Stimulated activated CD8-positive, alpha-beta memory T cell treated with anti-CD3 and anti-CD28 coated beads, Interleukin-7, amount 100 ng/mL, for 24 hours (primary cell): ENCODE measurements at regions not wholly inside any gene's neighbourhood (a gene's known extent, or its start where the extent isn't known, plus 50 kb on each side); places are given as distances from the start of the nearest gene placed in this dataset.
"Not testable (repeated sequence)": the region's sequence is repeated elsewhere in the genome, so short reads cannot be mapped to it uniquely, and the experiment has no call there.

ENCODE experiments used
- DNase-seq: peaks from one replicate; pipeline ENCODE4 v3.0.0-alpha.2; 2020; ENCODE audit warnings: low read depth

DNA sequence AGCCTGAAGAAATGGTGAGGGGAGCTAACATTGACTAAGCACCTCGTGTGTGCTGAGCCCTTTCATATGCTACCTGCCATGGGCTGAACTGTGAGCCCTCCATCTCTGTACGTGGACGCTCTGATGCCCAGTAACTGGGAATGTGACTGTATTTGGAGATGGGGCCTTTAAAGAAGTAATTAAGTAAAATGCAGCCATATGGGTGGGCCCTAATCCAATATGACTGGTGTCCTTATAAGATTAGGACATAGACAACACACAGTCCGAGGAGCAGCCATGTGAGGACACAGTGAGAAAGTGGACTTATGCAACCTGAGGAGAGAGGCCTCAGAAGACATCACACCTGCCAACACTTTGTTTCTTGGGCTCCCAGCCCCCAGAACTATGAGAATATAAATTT, 92.7 kb upstream of the ATP1B1 start:
- no peak for DNase-seq

DNA sequence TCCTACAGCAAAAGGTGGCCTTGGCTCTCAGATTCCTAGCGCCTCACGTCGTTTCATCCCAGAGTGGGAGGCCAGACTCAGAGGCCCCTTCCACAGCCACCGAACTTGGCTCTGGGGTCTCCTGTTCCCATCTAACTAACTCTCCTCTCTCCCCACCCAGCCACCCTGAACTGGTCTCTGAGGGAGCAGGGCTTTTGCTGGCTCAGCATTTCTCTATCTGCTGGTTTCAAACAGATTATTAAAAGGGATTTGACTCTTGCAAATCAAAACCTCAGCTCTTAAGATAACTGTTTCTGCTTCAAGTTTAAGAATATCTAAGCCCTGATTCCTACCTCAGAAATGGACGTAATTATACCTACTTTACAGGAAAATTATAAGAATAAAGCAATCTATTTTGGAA, 91.0 kb upstream of the ATP1B1 start:
- no peak for DNase-seq

DNA sequence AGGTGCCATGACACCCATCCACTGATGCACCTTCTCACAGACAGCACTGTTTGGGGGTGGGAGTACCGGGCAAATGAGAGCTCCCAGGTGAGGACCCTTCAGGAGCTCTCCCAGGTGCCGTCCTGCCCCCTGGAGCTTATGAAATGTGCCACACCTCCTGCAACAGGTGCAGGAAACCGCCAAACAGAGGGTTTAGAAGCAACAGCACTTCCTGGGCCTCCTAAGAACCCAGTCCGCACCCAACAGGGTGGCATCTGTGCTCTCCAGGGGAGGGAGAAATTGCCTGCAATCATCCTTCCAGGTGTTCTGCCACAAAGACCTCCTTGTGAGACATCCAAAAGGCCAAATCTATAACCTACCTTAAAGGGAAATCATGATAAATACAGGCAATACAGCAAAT, 87.7 kb upstream of the ATP1B1 start:
- no peak for DNase-seq

DNA sequence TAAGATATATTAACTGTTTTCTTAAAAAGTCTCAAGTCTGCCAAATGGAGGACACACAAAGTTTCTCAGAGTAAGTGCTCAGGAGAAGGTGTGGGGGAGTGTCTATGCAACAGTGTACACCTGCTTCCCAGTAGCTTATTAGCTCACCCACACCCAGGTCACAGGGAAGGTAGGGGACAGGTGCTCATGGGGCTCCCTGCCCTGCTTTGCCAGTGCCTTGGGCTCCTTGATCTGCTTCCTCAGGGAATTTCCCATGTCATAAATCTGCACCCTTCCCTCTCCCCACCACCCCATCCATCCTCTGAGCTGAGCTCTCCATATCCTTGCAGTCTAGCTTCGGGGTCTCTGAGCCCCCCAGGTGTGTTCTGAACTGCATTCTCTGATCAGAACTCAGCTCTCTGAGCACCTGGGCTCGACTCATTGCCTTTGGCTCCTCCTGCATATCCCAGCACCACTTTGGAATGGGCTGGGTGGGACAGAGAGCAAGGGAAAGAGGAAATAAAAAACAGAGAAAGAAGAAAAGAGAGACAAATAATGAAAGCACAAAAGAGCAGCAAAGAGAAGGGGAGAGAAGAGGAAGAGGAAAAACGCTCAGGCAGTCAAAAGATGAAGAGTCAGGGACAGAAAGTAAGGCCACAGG, 87.0 kb upstream of the ATP1B1 start:
- DNase-seq = no peak

DNA sequence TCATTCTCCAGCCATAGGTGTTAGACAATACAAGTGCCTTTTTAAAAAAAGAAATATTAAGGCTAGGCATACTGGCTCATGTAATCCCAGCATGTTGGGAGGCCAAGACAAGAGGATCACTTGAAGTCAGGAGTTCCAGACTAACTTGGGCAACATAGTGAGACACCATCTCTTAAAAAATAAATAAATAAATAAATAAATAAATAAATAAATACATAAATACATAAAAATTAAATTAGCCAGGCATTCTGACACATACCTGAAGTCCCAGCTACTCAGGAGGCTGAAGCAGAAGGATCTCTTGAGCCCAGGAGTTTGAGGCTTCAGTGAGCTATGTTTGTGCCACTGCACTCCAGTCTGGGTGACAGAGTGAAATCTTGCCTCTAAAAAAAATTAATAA, 85.8 kb upstream of the ATP1B1 start:
- DNase-seq = no peak

DNA sequence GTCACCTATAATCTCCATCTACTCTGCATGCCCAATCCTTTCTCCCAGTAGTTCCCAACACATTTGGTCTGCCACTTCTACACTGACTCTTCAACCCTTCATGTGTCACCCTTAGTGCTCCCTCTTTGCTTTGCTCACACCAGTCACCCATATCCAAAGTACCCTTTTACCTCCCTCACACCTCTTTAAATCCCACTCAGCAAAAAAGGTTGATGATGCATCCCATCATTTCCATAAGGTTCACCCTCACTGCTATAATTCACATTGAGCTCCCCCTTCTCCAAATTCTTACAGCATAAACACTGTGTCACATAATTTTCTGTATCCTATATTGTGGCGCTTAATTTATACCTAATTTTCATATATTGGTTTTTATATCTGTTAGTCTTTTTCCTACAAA, 83.8 kb upstream of the ATP1B1 start:
- no peak for DNase-seq

DNA sequence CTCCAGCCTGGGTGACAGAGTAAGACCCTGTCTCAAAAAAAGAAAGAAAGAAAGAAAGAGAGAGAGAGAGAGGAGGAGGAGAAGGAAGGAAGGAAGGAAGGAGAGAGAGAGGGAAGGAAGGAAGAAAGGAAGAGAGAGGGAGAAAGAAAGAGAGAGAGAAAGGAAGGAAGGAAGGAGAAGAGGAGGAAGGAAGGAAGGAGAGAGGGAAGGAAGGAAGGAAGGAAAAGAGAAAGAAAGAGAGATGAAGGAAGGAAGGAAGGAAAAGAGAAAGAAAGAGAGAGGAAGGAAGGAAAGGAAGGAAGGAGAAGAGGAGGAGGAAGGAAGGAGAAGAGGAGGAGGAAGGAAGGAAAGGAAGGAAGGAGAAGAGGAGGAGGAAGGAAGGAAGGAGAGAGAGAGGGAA, 82.2 kb upstream of the ATP1B1 start:
- DNase-seq = no peak

DNA sequence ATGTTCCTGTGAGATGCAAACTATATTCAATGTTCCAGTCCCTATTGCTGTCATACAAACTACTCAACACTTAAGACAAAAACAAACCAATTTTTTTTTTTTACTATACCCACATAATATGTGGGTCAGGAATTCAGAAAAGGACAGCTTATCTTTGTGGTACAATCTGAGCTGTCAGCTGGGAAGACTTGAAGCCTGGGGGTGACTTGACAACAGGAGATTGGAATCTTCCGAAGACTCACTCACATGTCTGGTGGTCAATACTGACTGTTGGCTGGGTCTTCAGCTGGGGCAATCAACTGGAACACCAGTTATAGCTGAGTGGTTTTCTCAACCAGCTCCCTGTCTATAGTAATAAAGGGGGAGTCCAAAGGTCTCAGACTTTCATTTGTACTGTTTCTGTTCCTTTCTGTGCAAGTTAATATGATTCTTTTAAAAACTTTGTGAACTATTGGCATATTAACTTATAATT, 81.7 kb upstream of the ATP1B1 start:
- DNase-seq = no peak

DNA sequence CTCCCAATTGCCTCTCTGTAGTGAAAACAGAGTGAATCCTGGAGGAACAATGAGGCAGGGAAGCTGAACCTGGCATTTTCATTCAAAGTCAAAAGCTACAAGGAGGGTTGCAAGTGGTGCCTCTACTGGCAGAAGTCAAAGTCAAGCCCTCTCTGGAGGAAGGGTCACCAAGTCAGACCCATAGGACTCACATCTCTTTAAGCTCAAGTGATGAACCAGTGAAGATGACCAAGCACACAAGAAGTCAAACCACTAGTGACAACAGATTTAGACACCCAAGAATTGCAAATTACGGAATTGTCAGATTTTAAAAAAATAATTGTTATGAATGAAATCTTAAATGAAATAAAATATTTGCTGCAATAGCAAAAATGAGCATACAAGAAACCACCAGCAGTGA, 81.1 kb upstream of the ATP1B1 start:
- DNase-seq = no peak

DNA sequence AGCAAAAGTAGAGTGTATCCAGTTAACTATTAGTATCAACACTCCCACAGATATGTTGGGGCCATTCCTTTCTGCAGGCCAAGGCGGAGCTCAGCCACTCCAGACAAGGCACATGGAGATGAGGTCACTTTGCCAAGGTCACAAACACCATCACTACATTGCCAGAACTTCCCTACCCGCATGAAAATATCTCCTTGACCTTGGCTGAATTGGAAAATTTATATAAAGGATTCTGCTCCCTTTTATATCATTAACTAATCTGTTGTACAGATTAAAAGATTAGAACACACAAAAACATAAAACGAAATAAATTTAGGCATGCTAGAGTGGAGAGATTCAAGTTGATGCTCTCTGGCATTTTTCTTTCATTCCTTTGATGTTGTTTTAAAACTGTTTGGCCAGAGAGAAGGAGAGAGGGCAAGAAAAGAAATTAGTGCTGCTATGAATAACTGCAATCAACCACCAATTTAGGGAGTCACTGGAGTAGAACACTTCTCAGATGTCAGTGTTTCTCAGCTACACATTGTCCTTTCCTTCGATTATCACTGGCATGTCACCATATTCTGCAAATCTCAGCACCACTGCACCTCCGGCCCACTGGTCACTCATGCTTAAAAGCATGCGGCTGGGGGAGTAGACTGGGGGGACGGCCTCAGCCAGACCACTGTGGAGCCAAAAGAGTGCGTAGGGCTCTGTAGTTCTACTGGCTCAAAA, 78.7 kb upstream of the ATP1B1 start:
- DNase-seq = no peak

DNA sequence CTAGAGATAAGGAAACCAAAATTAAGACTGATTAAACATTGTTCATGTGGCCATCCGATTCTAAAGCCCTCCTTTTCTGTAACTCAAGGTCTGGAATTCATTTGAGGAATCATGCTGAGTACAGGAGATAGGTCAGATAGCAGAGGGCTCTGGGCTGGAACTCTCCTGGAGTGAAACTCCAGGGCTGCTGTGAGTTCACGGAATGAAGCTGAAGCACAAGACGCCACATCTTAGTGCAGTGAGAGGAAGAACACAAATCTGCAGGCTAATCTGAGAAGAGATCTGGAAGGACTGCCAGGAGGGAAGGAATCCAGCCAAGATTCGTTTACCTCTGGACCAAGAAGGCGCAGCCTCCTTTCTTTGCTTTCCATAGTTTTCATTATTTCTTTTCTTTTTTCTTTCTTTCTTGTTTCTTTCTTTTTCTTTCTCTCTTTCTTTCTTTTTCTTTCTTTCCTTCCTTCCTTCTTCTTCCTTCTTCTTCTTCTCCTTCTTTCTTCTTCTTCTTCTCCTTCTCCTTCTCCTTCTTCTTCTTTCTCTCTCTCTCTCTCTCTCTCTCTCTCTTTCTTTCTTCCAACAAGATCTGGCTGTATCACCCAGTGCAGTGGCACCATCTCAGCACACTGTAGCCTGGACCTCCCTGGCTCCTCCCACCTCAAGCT, 74.8 kb upstream of the ATP1B1 start:
- DNase-seq = no peak

DNA sequence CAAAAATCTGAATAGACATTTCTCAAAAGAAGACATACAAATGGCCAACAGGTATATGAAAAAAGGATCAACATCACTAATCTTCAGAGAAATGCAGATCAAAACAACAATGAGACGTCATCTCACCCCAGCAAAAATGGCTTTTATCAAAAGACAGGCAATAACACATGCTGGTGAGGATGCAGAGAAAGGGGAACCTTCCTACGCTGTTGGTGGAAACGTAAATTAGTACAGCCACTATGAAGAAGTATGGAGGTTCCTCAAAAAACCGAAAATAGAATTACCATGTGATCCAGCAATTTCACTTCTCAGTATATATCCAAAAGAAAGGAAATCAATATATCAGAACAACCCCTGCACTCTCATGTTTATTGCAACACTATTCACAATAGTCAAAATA, 65.1 kb upstream of the ATP1B1 start:
- no peak for DNase-seq

DNA sequence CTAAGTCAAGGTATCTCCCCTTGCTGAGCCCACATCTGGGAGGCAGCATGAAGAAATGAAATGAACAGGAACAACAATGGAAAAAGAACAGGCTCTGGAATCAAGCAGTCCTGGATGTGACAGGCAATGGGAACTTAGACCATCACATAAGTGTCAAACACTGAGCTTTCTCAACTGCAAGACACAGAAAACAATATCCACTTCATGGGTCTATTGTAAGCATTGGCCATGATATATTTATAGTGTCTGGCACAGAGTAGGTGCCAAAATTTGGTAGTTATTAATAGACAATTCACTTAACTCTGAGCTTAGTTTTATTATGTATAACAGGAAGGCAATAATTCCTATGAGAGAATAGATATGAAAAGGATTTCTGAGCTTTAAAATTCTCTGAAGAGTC, 64.1 kb upstream of the ATP1B1 start:
- no peak for DNase-seq

DNA sequence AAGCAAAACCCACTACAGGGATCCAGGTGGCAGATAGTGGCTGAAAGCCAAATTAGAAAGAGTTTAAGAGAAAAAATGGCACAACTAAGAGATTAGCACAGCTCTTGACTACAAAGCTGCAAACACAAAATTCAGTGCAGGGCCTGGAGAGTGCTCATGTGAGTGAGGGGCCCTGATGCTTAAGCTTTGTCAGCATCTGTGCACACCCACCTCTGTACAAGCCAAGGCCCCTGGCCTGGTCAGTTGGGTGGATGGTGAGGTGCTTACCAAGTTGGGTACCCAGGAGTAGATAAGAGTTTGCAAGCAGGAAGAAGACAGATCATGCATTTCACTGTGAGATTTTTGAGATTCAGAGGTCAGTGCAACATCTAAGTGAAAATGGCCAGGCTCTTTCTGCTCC, 62.7 kb upstream of the ATP1B1 start:
- DNase-seq = no peak

DNA sequence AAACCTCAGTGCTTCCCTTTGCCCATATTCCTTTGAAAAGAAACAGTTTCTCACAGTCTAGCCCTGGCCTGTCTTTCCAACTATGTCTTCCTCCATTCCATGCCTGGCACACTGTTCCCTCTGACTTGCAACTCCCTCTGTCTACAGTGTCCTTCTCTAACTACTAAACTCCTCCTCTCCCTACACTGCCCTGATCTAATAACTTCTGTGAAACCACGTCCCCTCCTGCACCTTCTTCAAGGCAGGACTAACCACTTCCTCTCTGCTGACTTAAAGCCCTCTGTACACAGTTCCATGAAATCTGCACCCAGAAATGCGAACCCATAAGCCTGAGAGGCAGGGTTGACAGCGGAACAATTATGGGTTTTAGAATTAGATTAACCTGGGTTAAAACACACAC, 62.2 kb upstream of the ATP1B1 start:
- no peak for DNase-seq

DNA sequence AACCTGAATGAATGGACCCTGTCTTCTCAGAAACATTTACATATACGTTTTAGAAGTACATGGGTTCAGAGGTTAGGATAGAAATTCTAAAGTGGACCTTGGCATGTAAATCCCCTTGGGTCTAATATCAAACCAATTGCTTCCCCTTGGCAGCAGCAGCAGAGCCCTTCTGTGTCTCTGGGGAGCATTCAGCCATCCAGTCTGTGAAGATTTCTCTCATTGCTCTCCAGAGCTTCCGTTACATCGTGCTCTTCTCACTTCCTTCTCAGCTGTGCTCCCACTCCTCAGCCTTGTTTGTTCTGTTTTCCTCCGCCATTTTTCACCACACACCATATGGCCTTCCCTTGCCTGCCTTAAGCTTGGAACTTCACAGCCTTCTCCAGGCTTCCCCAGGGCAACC, 61.5 kb upstream of the ATP1B1 start:
- DNase-seq = no peak

DNA sequence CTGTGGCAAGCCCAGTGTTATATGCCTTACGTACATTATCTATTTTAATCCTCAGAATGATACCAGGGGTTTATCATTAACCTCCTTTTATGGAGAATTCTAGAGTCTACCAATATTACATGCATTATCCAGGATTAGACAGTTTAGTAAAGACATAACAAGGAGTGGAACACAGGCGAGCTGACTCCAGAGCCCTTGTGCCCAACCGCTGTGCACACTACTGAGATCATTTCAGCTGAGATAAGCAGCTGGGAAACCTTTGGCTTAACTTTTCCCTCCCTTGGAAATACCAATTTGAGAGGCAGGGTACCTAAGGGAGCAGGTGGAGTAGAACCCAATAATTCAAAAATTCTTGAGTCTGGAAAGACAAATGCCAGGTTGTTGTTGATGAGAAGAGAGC, 59.8 kb upstream of the ATP1B1 start:
- DNase-seq = no peak

DNA sequence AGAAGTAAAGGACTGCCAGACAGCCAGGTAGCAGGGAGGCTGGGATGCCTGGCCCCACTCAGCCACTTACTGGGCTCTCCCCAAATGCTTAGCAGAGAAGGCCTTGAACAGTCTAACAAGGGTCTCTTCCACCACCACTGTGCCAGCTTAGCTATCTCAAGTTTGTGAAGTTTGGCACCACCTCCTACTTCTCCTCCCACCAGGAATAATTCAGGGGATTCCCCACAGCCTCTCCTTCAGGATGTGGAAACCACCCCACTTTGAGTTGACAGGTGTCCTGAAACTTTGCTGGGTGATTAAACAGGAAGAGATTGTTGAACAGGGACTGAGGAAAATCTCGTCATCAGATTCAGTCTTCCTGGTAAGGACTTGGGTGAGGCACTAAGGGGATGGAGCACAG, 59.4 kb upstream of the ATP1B1 start:
- no peak for DNase-seq

DNA sequence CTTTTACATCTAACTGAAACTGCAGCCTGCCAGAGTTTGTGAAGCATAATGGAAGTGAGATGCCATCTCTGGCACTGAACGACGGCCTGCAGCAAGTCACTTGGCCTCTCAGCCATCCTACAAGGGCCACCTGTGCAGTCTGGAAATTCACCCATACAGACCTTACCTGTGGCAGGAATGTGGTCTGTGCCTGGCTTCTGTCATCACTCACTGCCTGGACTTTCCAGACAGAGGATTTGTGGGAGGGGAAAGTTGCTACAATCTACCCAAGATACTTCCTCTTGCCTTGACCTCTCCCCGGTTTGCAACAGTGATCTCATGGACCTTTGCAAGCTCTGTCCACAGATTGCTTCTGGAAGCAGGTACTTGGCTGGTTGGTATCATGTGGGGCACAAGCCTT, 58.4 kb upstream of the ATP1B1 start:
- DNase-seq = no peak

DNA sequence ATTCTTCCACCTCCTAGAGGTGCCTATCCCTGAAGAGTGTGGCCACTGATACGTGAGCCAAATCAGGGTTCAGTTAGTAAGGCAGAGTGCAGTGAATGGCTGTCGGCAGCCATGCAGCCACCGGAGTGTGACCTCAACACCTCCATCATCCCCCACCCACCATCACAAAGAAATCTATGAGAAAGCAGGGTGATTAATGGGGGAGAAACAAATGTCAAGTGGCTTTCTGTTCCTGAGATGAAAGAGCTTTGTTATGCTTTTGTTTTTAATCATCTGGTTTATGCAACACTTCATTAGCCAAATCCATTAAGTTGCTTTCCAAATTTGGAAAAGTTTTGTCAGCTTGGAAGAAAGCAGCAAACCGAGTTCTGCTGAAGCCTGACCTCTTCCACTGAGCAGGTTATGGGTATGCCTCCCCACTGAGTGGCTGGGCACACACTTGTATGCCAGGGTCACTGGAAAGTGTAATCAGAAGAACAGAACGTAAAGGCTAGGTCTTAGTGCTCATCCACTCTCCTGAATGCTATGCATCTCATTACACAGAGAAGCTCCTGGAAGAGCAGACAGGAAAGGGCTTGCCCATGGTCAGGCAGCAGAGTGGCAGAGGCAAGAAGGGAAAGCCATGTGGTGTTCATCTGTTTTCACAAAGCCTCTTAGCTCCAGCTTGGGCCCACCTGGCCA, 57.1 kb upstream of the ATP1B1 start:
- peak; percentile 2 for DNase-seq

DNA sequence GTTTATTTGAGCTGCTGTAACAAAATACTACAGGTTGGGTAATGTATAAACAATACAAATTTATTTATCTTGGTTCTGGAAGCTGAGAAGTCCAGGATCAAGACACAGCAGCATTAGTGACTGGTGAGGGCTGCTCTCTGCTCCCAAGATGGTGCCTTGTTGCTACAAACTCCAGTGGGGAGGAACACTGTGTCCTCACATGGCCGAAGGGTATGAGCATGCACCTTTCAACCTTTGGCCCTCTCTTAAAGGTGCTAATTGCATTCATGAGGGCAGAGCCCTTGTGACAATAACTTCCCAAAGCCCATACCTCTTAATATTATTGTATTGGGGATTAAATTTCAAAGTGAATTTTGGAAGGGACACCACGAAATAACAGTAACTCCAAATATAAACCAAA, 55.3 kb upstream of the ATP1B1 start:
- DNase-seq = no peak

DNA sequence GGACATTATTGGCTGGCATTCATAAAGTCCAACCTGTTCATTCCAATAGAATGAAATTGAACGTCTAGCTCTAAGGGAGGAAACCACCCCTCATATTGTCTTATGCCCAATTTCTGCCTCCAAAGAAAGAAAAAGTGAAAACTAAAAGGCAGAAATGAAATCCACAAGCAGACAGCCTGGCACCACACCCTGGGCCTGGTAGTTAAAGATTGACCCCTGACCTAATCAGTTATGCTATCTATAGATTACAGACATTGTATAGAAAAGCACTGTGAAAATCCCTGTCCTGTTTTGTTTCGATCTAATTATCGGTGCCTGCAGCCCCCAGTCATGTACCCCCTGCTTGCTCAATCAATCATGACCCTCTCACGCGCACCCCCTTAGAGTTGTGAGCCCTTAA, 54.3 kb upstream of the ATP1B1 start:
- DNase-seq = not testable (repeated sequence)

DNA sequence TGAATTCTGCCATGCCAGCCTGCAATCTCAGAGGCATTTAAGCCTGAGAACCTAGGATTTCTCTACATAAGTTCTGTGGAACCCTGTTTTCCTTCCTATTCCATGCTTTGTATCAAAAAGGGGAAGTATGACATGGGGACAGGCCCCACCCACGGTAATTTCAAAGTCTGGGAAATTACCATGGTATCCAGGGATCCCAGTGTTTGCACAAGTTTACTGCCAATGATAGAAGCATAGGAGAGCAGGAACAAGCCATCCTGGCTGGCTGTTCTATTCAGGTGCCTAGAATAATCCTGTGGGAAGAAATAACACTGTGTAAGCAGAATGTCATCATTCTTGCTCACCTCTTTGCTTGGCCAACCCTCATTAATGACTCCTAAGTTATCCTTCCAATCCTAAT, 53.8 kb upstream of the ATP1B1 start:
- no peak for DNase-seq
